OCI-LY7 (cell line): ENCODE measurements at regions not wholly inside any gene's neighbourhood (a gene's known extent, or its start where the extent isn't known, plus 50 kb on each side); places are given as distances from the start of the nearest gene placed in this dataset.

Experiments used
- BruUV-seq: library from RNA; stranded (reverse); fragments of 400-500 nt; replicated peaks from 2 replicates; lab custom pipeline; 2021; lab: Mats Ljungman, UMichigan
- CTCF ChIA-PET: fragments of 300-600 bp; sonication (Branson Sonifier 250); formaldehyde crosslinking; loops from one replicate; lab custom pipeline; 2022; ENCODE audit warnings: antibody characterized with exemption; ENCODE audit not compliant: unreplicated experiment; lab: Charles Lee
- POLR2A ChIA-PET: fragments of 300-600 bp; sonication (Branson Sonifier 250); formaldehyde crosslinking; loops from one replicate; lab custom pipeline; 2022; ENCODE audit warnings: antibody characterized with exemption; lab: Charles Lee
- DNase-seq: peaks from one replicate; pipeline ENCODE4 v3.0.0-alpha.2; 2015; ENCODE audit warnings: low spot score
- H2AFZ ChIP-seq: fragments of 200-600 bp; sonication (generic), shearing (Covaris generic); 2 replicates; pipeline ENCODE4 v1.6.1; 2014; ENCODE audit warnings: mild to moderate bottlenecking, antibody characterized with exemption, low read length, moderate library complexity
- H3K27ac ChIP-seq: fragments of 200-600 bp; sonication (generic); 2 replicates; pipeline ENCODE4 v1.5.1; 2014; ENCODE audit warnings: mixed run types, low read depth, mild to moderate bottlenecking, moderate library complexity, low read length, inconsistent platforms; ENCODE audit not compliant: poor library complexity, severe bottlenecking
- H3K36me3 ChIP-seq: fragments of 200-600 bp; sonication (generic); 2 replicates; pipeline ENCODE4 v1.6.1; 2014; ENCODE audit warnings: mild to moderate bottlenecking, antibody characterized with exemption, low read length, moderate library complexity, mixed read lengths; ENCODE audit not compliant: insufficient read depth
- H3K4me1 ChIP-seq: fragments of 200-600 bp; sonication (generic); 2 replicates; pipeline ENCODE4 v1.5.1; 2014; ENCODE audit warnings: mild to moderate bottlenecking, low read length; ENCODE audit not compliant: insufficient read depth, poor library complexity, severe bottlenecking
- H3K4me2 ChIP-seq: fragments of 200-600 bp; sonication (generic); 2 replicates; pipeline ENCODE4 v1.6.1; 2014; ENCODE audit warnings: mild to moderate bottlenecking, low read length
- H3K4me3 ChIP-seq: fragments of 200-600 bp; sonication (generic); 2 replicates; pipeline ENCODE4 v1.5.1; 2014; ENCODE audit warnings: mild to moderate bottlenecking, low read depth, low read length; ENCODE audit not compliant: poor library complexity, severe bottlenecking
- H3K79me2 ChIP-seq: fragments of 200-600 bp; sonication (generic); 2 replicates; pipeline ENCODE4 v1.6.1; 2016; ENCODE audit warnings: low read depth, mild to moderate bottlenecking, low read length, moderate library complexity, mixed read lengths; ENCODE audit not compliant: insufficient read depth
- H3K9me2 ChIP-seq: fragments of 200-600 bp; sonication (generic); 2 replicates; pipeline ENCODE4 v1.6.1; 2016; ENCODE audit warnings: mild to moderate bottlenecking, low read length, mixed read lengths; ENCODE audit not compliant: insufficient read depth
- H3K9me3 ChIP-seq: fragments of 200-600 bp; sonication (generic); 2 replicates; pipeline ENCODE4 v1.6.1; 2014; ENCODE audit warnings: mild to moderate bottlenecking, mixed run types, low read length, mixed read lengths
- H4K20me1 ChIP-seq: fragments of 200-600 bp; sonication (generic); 2 replicates; pipeline ENCODE4 v1.6.1; 2014; ENCODE audit warnings: mild to moderate bottlenecking, antibody characterized with exemption, low read length, moderate library complexity, mixed read lengths; ENCODE audit not compliant: insufficient read depth
- CTCF ChIP-seq: fragments of 200-600 bp; sonication (generic); conservative IDR thresholded peaks from 2 replicates; pipeline ENCODE4 v1.5.1; 2014; ENCODE audit warnings: mild to moderate bottlenecking, antibody characterized with exemption, low read length, moderate library complexity, mixed read lengths
- EZH2phosphoT487 ChIP-seq: fragments of 200-600 bp; sonication (generic); IDR thresholded peaks from 2 replicates; pipeline ENCODE4 v1.6.1; 2018; ENCODE audit warnings: low read depth, borderline replicate concordance, mild to moderate bottlenecking, mixed run types, antibody characterized with exemption, low read length, moderate library complexity, mixed read lengths
- intact Hi-C: fragments of 100-400 bp; cut with micrococcal nuclease; formaldehyde crosslinking; loops from one replicate; pipeline ENCODE4 v1.10.0; 2022; ENCODE audit not compliant: unreplicated experiment

GRCh38 chr10:28922861-28923260 lies 245.5 kb downstream of the BAMBI start:
- Histone ChIP-seq H3K36me3 (no peaks in the 10 kb centered on the region), H2AFZ (no peak overlapping the region), H4K20me1 (no peaks in the 10 kb centered on the region), H3K9me3 (no peaks in the 10 kb centered on the region), H3K4me3 (no peak overlapping the region), H3K27ac (no peak overlapping the region), H3K4me2 (no peak overlapping the region), H3K9me2 (no peaks in the 10 kb centered on the region), H3K79me2 (no peaks in the 10 kb centered on the region), H3K4me1 (no peaks in the 10 kb centered on the region)
- DNase-seq: no peak
- TF ChIP-seq EZH2phosphoT487: no peak
- no peak for TF ChIP-seq CTCF
- intact Hi-C loops: no loop called here
- no TSS peak for BruUV-seq
- ChIA-PET POLR2A (no interaction called here), CTCF (interaction anchor here (0.6 kb wide), 1 partner anchor 253 kb away, joined by 3 read pairs; no protein-coding TSS in a partner anchor)

- BruUV-seq: no TSS peak
- Histone ChIP-seq H3K4me1 (no peaks in the 10 kb centered on the region), H3K27ac (no peak overlapping the region), H2AFZ (no peak overlapping the region), H4K20me1 (no peaks in the 10 kb centered on the region), H3K36me3 (no peaks in the 10 kb centered on the region), H3K9me2 (no peaks in the 10 kb centered on the region), H3K79me2 (no peaks in the 10 kb centered on the region), H3K4me2 (no peak overlapping the region), H3K4me3 (no peak overlapping the region), H3K9me3 (no peaks in the 10 kb centered on the region)
- no peak for DNase-seq
- ChIA-PET POLR2A (no interaction called here), CTCF (interaction anchor here (0.6 kb wide), 1 partner anchor 108 kb away, joined by 3 read pairs; no protein-coding TSS in a partner anchor)
- TF ChIP-seq EZH2phosphoT487 (no peak), CTCF (no peak)
- intact Hi-C loops: no loop called here
Observed at GRCh38 chr10:28924717-28925116, 247.4 kb downstream of the BAMBI start.

GRCh38 chr10:28925121-28925663 lies 247.9 kb downstream of the BAMBI start:
- Histone ChIP-seq H3K27ac (no peak overlapping the region), H3K4me2 (no peak overlapping the region), H3K9me3 (no peaks in the 10 kb centered on the region), H3K36me3 (no peaks in the 10 kb centered on the region), H4K20me1 (no peaks in the 10 kb centered on the region), H3K4me1 (no peaks in the 10 kb centered on the region), H3K79me2 (no peaks in the 10 kb centered on the region), H3K9me2 (no peaks in the 10 kb centered on the region), H3K4me3 (no peak overlapping the region), H2AFZ (no peak overlapping the region)
- no peak for DNase-seq
- CTCF ChIA-PET: interaction anchor here (0.5 to 0.6 kb wide), 2 partner anchors 109 to 324 kb away, joined by 3 to 6 read pairs; no protein-coding TSS in a partner anchor
- POLR2A ChIA-PET: no interaction called here
- BruUV-seq: no TSS peak
- intact Hi-C loops: no loop called here
- no peak for TF ChIP-seq CTCF
- no peak for TF ChIP-seq EZH2phosphoT487
